ENCODE measurements at regions not wholly inside any gene's neighbourhood (a gene's known extent, or its start where the extent isn't known, plus 50 kb on each side); places are given as distances from the start of the nearest gene placed in this dataset.

- Histone ChIP-seq H3K27ac (no peak overlapping the region), H3K27me3 (peaks cover 82% of the 10 kb centered on the region), H3K9me3 (no peaks in the 10 kb centered on the region), H3K4me3 (ENCODE audit: low read depth in 1 of 2, low read length in 1 of 2) (no peak overlapping the region), H3K4me1 (ENCODE audit: control insufficient read depth in 1 of 2, insufficient read depth in 1 of 2, low read depth in 1 of 2, low read length in 1 of 2) (no peaks in the 10 kb centered on the region), H3K36me3 (no peaks in the 10 kb centered on the region)
- TF ChIP-seq CTCF (IDR thresholded peaks at IDR 0.05): no peak
These were observed 122.4 kb upstream of the ZNF236 start for GRCh38 chr18:76699923-76700322.

- Histone ChIP-seq H3K27me3 (peaks cover 93% of the 10 kb centered on the region), H3K36me3 (no peaks in the 10 kb centered on the region), H3K27ac (no peak overlapping the region), H3K9me3 (no peaks in the 10 kb centered on the region), H3K4me3 (ENCODE audit: low read depth in 1 of 2, low read length in 1 of 2) (no peak overlapping the region), H3K4me1 (ENCODE audit: control insufficient read depth in 1 of 2, insufficient read depth in 1 of 2, low read depth in 1 of 2, low read length in 1 of 2) (no peaks in the 10 kb centered on the region)
- no peak for TF ChIP-seq CTCF (IDR thresholded peaks at IDR 0.05)
These were observed 124.9 kb upstream of the ZNF236 start for GRCh38 chr18:76697441-76697901.

- Histone ChIP-seq H3K4me3 (ENCODE audit: low read depth in 1 of 2, low read length in 1 of 2) (no peak overlapping the region), H3K27ac (no peak overlapping the region), H3K9me3 (no peaks in the 10 kb centered on the region), H3K4me1 (ENCODE audit: control insufficient read depth in 1 of 2, insufficient read depth in 1 of 2, low read depth in 1 of 2, low read length in 1 of 2) (peaks cover 0 to 2% of the 10 kb centered on the region in 2 experiments), H3K27me3 (peaks cover 89% of the 10 kb centered on the region), H3K36me3 (no peaks in the 10 kb centered on the region)
- no peak for TF ChIP-seq CTCF (IDR thresholded peaks at IDR 0.05)
These were observed 130.6 kb upstream of the ZNF236 start for GRCh38 chr18:76691800-76692199.

- Histone ChIP-seq H3K4me3 (ENCODE audit: low read depth in 1 of 2, low read length in 1 of 2) (no peak overlapping the region), H3K27me3 (peaks cover 70% of the 10 kb centered on the region)
These were observed 132.6 kb upstream of the ZNF236 start for GRCh38 chr18:76689646-76690264.

GRCh38 chr18:76688724-76689472 is 133.5 kb upstream of the ZNF236 start:
- no peak for TF ChIP-seq CTCF (IDR thresholded peaks at IDR 0.05)
- Histone ChIP-seq H3K4me1 (ENCODE audit: control insufficient read depth in 1 of 2, insufficient read depth in 1 of 2, low read depth in 1 of 2, low read length in 1 of 2) (peaks cover 0 to 5% of the 10 kb centered on the region in 2 experiments), H3K27me3 (peaks cover 61% of the 10 kb centered on the region), H3K4me3 (ENCODE audit: low read depth in 1 of 2, low read length in 1 of 2) (no peak overlapping the region), H3K36me3 (no peaks in the 10 kb centered on the region), H3K9me3 (no peaks in the 10 kb centered on the region), H3K27ac (no peak overlapping the region)

More at GRCh38 chr18:76689646-76690264, 132.6 kb upstream of the ZNF236 start:
- H3K9me3 ChIP-seq: no peaks in the 10 kb centered on the region
- no peak overlapping the region for H3K27ac ChIP-seq
- no peak for TF ChIP-seq CTCF (IDR thresholded peaks at IDR 0.05)
- no peaks in the 10 kb centered on the region for H3K36me3 ChIP-seq
- peaks cover 0 to 5% of the 10 kb centered on the region in 2 experiments for H3K4me1 ChIP-seq (ENCODE audit: control insufficient read depth in 1 of 2, insufficient read depth in 1 of 2, low read depth in 1 of 2, low read length in 1 of 2)
